Pancreas (tissue), 10 donors: ENCODE measurements at regions not wholly inside any gene's neighbourhood (a gene's known extent, or its start where the extent isn't known, plus 50 kb on each side); places are given as distances from the start of the nearest gene placed in this dataset.
A peak's percentile ranks its signal among the peaks of the same experiment; 100 is the strongest.

Source experiments
- ATAC-seq, 4 donors: fragments of 200-7000 bp; cut with Tn5 transposase; one replicate each; pipeline versions ENCODE4 v1.8.0 to v1.9.1; 2020; ENCODE audit warnings: mild to moderate bottlenecking in 4 of 4, moderate library complexity in 4 of 4
- DNase-seq, 6 donors: peaks; one replicate each; pipeline ENCODE4 v3.0.0-alpha.2; 2020
- FAIRE-seq: peaks from 2 replicates; lab custom pipeline; 2012; peaks lifted over from hg19 to GRCh38; lab: Jason Lieb, UNC
- H3K27ac ChIP-seq, 4 donors: fragments of 200-600 bp; sonication (generic); 1 replicate in 3 of 4; 2 replicates in 1 of 4; pipeline versions ENCODE4 v1.5.0 to v1.8.0; 2020
- H3K27me3 ChIP-seq, 4 donors: fragments of 200-600 bp; one replicate each; pipeline ENCODE4 v1.8.0; 2021
- H3K36me3 ChIP-seq, 3 donors: fragments of 200-600 bp; sonication (generic) in 1 of 3; one replicate each; pipeline versions ENCODE4 v1.5.0 to v1.8.0; 2020 to 2021
- H3K4me1 ChIP-seq, 3 donors: fragments of 200-600 bp; one replicate each; pipeline ENCODE4 v1.8.0; 2021
- H3K4me3 ChIP-seq, 4 donors: fragments of 200-600 bp; sonication (generic) in 2 of 4; one replicate each; pipeline versions ENCODE4 v1.5.0 to v1.8.0; 2020 to 2021
- H3K9me3 ChIP-seq, 4 donors: fragments of 200-600 bp; one replicate each; pipeline ENCODE4 v1.8.0; 2021
- CTCF ChIP-seq, 4 donors: fragments of 200-600 bp; sonication (generic) in 3 of 4; IDR thresholded peaks; one replicate each; pipeline versions ENCODE4 v1.5.0 to v1.8.0; 2021; ENCODE audit warnings: antibody characterized with exemption in 4 of 4
- WGBS, 2 donors: extraction: QIAGEN DNeasy Blood & Tissue Kit; methylation state at CpG; one replicate each; pipeline ENCODE4 v1.1.7; 2013; 5-methylcytosine and 5-hydroxymethylcytosine counted together
- intact Hi-C, 3 donors: fragments of 100-400 bp; cut with DNase I; formaldehyde crosslinking; loops; one replicate each; pipeline versions ENCODE4 v1.11.1 to v1.14.2; 2022
- donor health status: healthy with polysubstance abuse.
- donor health status: DM: no; HTN: no; CAD: no; lungs with moderate emphysema.
- donor health status: DM: no; HTN: no; CAD: no.
- donor health status: control.
- donor health status: control.
- donor health status: Bipolar disorder and iron deficiency.
- donor health status: DM: yes; HTN: yes; CAD: no.
- donor health status: DM: no; HTN: no; CAD: no.
- donor health status: DM: no; HTN: no; CAD: no.
- donor health status: DM: yes; HTN: yes; CAD: no.

- Histone ChIP-seq H3K4me1 (no peaks in the 10 kb centered on the region), H3K27me3 (no peaks in the 10 kb centered on the region), H3K36me3 (no peaks in the 10 kb centered on the region), H3K4me3 (no peak overlapping the region), H3K27ac (no peak overlapping the region), H3K9me3 (no peaks in the 10 kb centered on the region)
- no peak for FAIRE-seq
- DNase-seq, result no peak
- no peak for TF ChIP-seq CTCF (IDR thresholded peaks at IDR 0.05)
- ATAC-seq, result no peak
- intact Hi-C loops, result no loop called here
Measured at GRCh38 chr2:184261331-184261730, 337.0 kb upstream of the ZNF804A start.

GRCh38 chr2:184261818-184262217 lies 336.5 kb upstream of the ZNF804A start:
- no peak overlapping the region for H3K27ac ChIP-seq
- intact Hi-C loops, result no loop called here
- FAIRE-seq (no peak), DNase-seq (no peak), ATAC-seq (peak in 1 of 4 donors; percentile 41)
- no peak for TF ChIP-seq CTCF (IDR thresholded peaks at IDR 0.05)
- no peaks in the 10 kb centered on the region for H3K9me3 ChIP-seq
- H3K4me1 ChIP-seq, result no peaks in the 10 kb centered on the region
- H3K4me3 ChIP-seq, result no peak overlapping the region
- 73 to 86% methylated on average over 3 of the region's 3 CpGs for WGBS, 2 donors
- H3K27me3 ChIP-seq, result no peaks in the 10 kb centered on the region
- no peaks in the 10 kb centered on the region for H3K36me3 ChIP-seq

- Histone ChIP-seq H3K4me1 (no peaks in the 10 kb centered on the region), H3K27me3 (no peaks in the 10 kb centered on the region), H3K4me3 (no peak overlapping the region), H3K36me3 (no peaks in the 10 kb centered on the region), H3K27ac (no peak overlapping the region), H3K9me3 (no peaks in the 10 kb centered on the region)
- FAIRE-seq, result no peak
- DNase-seq, result no peak
- ATAC-seq, result no peak
- intact Hi-C loops, result no loop called here
- 60 to 63% methylated on average over 5 of the region's 5 CpGs for WGBS, 2 donors
- no peak for TF ChIP-seq CTCF (IDR thresholded peaks at IDR 0.05)
Measured at GRCh38 chr2:184268900-184269477, 329.3 kb upstream of the ZNF804A start.

GRCh38 chr2:184270660-184271059 lies 327.7 kb upstream of the ZNF804A start:
- no peak for DNase-seq

More at GRCh38 chr2:184270660-184271059, 327.7 kb upstream of the ZNF804A start:
- intact Hi-C loops, result no loop called here
- Histone ChIP-seq H3K4me3 (no peak overlapping the region), H3K4me1 (no peaks in the 10 kb centered on the region), H3K27ac (no peak overlapping the region), H3K27me3 (no peaks in the 10 kb centered on the region), H3K9me3 (no peaks in the 10 kb centered on the region), H3K36me3 (no peaks in the 10 kb centered on the region)
- no peak for ATAC-seq
- no peak for FAIRE-seq
- TF ChIP-seq CTCF (IDR thresholded peaks at IDR 0.05), result no peak
- WGBS, 2 donors, result 75 to 80% methylated on average over 5 of the region's 5 CpGs
